HG03103 (cell line): ENCODE measurements at regions not wholly inside any gene's neighbourhood (a gene's known extent, or its start where the extent isn't known, plus 50 kb on each side); places are given as distances from the start of the nearest gene placed in this dataset.
"Not testable (repeated sequence)": the region's sequence is repeated elsewhere in the genome, so short reads cannot be mapped to it uniquely, and the experiment has no call there.

Source experiments
- ATAC-seq: cut with Tn5 transposase; IDR thresholded peaks from one replicate; pipeline ENCODE4 v1.9.1; 2021; ENCODE audit warnings: low read depth; ENCODE audit not compliant: unreplicated experiment

DNA sequence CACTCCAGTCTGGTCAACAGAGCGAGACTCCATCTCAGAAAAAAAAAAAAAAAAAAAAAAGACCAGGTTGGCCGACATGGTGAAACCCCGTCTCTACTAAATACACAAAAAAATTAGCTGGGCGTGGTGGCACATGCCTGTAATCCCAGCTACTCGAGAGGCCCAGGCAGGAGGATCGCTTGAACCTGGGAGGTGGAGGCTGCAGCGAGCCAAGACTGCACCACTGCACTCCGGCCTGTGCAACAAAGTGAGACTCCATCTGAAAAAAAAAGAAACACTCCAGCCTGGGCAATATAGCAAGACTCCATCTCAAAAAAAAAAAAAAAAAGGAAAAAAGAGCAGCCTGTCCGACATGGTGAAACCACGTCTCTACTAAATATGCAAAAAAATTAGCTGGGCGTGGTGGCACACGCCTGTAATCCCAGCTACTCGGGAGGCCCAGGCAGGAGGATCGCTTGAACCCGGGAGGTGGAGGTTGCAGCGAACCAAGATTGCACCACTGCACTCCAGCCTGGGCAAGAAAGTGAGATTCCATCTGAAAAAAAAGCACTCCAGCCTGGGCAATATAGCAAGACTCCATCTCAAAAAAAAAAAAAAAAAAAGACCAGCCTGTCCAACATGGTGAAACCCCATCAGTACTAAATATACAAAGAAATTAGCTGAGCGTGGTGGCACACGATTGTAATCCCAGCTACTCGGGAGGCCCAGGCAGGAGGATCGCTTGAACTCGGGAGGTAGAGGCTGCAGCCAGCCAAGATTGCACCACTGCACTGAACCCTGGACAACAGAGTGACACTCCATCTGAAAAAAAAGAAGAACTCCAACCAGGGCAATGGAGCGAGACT is 343.3 kb upstream of the PLGLB2 start:
- not testable (repeated sequence) for ATAC-seq

DNA sequence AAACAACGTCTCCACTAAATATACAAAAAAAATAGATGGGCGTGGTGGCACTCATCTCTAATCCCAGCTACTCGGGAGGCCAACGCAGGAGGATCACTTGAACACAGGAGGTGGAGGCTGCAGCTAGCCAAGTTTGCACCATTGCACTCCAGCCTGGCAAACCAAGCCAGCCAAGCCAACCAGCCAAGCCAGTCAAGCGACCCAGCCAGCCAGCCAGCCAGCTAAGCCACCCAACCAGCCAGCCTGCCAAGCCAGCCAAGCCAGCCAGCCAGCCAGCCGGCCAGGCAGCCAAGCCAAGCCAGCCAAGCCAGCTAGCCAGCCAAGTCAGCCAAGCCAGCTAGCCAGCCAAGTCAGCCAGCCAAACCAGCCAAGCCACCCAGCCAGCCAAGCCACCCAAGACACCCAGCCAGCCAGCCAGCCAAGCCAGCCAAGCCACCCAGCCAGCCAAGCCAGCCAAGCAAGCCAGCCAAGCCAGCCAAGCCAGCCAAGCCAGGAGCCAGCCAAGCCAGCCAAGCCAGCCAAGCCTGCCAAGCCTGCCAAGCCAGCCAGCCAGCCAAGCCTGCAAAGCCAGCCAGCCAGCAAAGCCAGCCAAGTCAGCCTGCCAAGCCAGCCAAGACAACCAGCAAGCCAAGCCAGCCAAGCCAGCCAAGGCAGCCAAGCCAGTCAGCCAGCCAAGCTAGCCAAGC is 342.2 kb upstream of the PLGLB2 start:
- ATAC-seq, result not testable (repeated sequence)

DNA sequence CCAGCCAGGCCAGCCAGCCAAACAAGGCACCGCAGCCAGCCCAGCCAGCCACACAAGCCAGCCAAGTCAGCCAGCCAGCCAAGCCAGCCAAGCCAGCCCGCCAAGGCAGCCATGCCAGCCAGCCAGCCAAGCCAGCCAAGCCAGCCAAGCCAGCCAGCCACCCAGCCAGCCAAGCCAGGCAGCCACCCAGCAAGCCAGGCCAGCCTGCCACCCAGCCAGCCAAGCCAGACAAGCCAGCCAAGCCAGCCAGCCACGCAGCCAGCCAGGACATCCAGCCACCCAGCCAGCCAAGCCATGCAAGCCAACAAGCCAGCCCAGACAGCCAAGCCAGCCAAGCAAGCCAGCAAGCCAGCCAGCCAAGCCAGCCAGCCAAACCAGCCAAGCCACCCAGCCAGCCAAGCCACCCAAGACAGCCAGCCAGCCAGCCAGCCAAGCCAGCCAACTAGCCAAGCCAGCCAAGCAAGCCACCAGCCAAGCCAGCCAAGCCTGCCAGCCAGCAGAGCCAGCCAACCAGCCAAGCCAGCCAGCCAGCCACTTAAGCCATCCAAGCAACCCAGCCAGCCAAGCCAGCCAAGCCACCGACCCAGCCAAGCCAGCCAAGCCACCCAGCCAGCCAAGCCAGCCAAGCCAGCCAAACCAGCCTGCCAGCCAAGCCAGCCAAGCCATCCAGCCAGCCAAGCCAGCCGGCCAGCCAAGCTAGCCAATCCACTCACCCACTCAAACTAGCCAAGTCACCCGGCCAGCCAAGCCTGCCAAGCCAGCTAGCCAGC is 341.3 kb upstream of the PLGLB2 start:
- ATAC-seq, result not testable (repeated sequence)

DNA sequence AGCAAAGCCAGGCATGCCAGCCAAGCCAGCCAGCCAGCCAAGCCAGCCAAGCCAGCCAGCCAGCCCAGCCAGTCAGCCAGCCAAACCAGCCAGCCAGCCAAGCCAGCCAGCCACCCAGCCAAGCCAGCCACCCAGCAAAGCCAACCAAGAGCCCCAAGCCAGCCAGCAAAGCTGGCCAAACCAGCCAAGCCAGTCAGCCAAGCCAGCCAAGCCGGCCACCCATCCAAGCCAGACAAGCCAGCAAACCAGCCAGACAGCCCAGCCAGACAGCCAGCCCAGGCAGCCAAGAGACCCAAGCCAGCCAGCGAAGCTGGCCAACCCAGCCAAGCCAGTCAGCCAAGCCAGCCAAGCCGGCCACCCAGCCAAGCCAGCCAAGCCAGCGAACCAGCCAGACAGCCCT is 338.3 kb upstream of the PLGLB2 start:
- ATAC-seq, result not testable (repeated sequence)

DNA sequence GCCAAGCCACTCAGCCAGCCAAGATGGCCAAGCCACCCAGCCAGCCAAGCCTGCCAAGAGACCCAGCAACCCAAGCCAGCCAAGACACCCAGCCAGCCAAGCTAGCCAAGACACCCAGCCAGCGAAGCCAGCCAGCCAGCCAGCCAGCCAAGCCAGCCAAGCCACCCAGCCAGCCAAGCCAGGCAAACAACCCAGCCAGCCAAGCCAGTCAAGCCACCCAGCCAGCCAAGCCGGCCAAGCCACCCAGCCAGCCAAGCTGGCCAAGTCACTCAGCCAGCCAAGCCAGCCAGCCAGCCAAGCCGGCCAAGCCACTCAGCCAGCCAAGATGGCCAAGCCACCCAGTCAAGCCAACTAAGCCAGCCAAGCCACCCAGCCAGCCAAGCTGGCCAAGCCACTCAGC is 337.5 kb upstream of the PLGLB2 start:
- ATAC-seq, result not testable (repeated sequence)

DNA sequence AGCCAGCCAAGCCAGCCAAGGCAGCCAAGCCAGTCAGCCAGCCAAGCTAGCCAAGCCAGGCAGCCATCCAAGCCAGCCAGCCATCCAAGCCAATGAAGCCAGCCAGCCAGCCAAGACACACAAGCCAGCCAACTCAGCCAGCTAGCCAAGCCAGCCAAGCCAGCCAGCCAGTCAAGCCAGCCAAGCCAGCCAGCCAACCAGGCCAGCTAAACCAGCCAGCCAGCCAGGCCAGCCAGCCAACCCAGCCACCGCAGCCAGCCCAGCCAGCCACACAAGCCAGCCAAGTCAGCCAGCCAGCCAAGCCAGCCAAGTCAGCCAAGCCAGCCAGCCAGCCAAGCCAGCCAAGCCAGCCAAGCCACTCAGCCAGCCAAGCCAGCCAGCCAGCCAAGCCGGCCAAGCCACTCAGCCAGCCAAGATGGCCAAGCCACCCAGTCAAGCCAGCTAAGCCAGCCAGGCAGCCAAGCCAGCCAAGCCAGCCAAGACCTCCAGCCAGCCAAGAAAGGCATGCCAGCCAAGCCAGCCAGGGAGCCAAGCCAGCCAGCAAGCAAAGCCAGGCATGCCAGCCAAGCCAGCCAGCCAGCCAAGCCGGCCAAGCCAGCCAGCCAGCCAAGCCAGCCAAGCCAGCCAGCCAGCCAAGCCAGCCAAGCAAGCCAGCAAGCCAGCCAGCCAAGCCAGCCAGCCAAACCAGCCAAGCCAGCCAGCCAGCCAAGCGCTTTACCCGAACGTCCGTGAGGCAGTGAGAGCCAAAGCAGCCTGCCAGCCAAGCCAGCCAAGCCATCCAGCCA is 335.7 kb upstream of the PLGLB2 start:
- ATAC-seq, result not testable (repeated sequence)

DNA sequence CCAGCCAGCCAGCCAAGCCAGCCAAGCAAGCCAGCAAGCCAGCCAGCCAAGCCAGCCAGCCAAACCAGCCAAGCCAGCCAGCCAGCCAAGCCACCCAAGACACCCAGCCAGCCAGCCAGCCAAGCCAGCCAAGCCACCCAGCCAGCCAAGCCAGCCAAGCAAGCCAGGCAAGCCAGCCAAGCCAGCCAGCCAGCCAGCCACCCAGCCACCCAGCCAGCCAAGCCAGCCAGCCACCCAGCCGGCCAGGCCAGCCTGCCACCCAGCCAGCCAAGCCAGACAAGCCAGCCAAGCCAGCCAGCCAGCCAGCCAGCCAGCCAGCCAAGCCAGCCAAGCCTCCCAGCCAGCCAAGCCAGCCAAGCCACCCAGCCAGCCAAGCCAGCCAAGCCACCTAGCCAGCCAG is 333.6 kb upstream of the PLGLB2 start:
- ATAC-seq, result not testable (repeated sequence)

DNA sequence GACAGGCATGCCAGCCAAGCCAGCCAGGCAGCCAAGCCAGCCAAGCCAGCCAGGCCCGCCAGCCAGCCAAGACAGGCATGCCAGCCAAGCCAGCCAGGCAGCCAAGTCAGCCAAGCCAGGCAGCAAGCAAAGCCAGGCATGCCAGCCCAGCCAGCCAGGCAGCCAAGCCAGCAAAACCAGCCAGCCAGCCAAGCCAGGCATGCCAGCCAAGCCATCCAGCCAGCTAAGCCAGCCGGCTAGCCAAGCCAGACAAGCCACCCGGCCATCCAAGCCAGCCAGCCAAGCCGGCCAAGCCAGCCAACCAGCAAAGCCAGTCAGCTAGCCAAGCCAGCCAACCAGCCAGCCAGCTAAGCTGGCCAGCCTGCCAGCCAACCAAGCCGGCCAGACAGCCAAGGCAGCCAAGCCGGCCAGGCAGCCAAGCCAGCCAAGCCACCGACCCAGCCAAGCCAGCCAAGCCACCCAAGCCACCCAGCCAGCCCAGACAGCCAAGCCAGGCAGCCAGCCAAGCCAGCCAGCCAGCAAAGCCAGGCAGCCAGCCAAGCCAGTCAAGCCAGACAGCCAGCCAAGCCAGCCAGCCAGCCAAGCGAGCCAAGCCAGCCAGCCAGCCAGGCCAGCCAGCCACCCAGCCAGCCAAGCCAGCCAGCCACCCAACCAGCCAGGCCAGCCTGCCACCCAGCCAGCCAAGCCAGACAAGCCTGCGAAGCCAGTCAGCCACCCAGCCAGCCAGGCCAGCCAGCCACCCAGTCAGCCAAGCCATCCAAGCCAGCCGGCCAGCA is 332.9 kb upstream of the PLGLB2 start:
- ATAC-seq, result not testable (repeated sequence)

DNA sequence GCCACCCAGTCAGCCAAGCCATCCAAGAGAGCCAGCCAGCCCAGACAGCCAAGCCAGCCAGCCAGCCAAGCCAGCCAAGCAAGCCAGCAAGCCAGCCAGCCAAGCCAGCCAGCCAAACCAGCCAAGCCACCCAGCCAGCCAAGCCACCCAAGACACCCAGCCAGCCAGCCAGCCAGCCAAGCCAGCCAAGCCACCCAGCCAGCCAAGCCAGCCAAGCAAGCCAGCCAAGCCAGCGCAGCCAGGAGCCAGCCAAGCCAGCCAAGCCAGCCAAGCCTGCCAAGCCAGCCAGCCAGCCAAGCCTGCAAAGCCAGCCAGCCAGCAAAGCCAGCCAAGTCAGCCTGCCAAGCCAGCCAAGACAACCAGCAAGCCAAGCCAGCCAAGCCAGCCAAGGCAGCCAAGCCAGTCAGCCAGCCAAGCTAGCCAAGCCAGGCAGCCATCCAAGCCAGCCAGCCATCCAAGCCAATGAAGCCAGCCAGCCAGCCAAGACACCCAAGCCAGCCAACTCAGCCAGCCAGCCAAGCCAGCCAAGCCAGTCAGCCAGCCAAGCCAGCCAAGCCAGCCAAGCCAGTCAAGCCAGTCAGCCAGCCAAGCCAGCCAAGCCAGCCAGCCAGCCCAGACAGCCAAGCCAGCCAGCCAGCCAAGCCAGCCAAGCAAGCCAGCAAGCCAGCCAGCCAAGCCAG is 332.2 kb upstream of the PLGLB2 start:
- ATAC-seq, result not testable (repeated sequence)

DNA sequence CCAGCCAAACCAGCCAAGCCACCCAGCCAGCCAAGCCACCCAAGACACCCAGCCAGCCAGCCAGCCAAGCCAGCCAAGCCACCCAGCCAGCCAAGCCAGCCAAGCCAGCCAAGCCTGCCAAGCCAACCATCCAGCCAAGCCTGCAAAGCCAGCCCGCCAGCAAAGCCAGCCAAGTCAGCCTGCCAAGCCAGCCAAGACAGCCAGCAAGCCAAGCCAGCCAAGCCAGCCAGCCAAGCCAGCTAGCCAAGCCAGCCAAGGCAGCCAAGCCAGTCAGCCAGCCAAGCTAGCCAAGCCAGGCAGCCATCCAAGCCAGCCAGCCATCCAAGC is 331.7 kb upstream of the PLGLB2 start:
- ATAC-seq, result not testable (repeated sequence)

DNA sequence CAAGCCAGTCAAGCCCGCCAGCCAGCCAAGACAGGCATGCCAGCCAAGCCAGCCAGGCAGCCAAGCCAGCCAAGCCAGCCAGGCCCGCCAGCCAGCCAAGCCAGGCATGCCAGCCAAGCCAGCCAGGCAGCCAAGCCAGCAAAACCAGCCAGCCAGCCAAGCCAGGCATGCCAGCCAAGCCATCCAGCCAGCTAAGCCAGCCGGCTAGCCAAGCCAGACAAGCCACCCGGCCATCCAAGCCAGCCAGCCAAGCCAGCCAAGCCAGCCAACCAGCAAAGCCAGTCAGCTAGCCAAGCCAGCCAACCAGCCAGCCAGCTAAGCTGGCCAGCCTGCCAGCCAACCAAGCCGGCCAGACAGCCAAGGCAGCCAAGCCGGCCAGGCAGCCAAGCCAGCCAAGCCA is 330.7 kb upstream of the PLGLB2 start:
- ATAC-seq, result not testable (repeated sequence)

DNA sequence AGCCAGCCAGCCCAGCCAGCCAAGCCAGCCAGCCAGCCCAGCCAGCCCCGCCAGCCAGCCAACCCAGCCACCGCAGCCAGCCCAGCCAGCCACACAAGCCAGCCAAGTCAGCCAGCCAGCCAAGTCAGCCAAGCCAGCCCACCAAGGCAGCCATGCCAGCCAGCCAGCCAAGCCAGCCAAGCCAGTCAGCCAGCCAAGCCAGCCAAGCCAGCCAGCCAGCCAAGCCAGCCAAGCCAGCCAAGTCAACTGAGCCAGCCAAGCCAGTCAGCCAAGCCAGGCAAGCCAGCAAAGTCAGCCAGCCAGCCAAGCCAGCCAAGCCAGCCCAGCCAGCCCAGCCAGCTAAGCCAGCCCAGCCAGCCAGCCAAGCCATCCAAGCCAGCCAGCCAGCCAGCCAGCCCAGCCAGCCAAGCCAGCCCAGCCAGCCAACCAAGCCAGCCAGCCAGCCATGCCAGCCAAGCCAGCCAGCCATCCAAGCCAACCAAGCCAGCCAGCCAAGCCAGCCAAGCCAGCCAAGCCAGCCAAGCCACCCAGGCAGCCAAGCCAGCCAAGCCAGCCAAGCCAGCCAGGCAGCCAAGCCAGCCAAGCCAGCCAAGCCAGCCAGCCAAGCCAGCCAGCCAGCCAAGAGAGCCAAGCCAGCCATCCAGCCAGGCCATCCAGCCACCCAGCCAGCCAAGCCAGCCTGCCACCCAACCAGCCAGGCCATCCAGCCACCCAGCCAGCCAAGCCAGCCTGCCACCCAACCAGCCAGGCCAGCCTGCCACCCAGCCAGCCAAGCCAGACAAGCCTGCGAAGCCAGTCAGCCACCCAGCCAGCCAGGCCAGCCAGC is 329.9 kb upstream of the PLGLB2 start:
- ATAC-seq, result not testable (repeated sequence)

DNA sequence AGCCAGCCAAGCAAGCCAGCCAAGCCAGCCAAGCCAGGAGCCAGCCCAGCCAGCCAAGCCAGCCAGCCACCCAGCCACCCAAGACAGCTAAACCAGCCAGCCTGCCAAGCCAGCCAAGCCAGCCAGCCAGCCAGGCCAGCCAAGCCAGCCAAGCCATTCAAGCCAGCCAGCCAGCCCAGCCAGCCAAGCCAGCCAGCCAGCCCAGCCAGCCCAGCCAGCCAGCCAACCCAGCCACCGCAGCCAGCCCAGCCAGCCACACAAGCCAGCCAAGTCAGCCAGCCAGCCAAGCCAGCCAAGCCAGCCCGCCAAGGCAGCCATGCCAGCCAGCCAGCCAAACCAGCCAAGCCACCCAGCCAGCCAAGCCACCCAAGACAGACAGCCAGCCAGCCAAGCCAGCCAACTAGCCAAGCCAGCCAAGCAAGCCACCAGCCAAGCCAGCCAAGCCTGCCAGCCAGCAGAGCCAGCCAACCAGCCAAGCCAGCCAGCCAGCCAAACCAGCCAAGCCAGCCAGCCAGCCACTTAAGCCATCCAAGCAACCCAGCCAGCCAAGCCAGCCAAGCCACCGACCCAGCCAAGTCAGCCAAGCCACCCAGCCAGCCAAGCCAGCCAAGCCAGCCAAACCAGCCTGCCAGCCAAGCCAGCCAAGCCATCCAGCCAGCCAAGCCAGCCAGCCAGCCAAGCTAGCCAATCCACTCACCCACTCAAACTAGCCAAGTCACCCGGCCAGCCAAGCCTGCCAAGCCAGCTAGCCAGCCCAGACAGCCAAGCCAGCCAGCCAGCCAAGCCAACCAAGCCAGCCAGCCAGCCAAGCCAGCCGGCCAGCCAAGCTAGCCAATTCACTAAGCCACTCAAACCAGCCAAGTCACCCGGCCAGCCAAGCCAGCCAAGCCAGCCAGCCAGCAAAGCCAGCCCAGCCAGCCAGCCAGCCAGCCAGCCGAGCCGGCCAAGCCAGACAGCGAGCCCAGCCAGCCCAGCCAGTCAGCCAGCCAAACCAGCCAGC is 328.8 kb upstream of the PLGLB2 start:
- not testable (repeated sequence) for ATAC-seq

DNA sequence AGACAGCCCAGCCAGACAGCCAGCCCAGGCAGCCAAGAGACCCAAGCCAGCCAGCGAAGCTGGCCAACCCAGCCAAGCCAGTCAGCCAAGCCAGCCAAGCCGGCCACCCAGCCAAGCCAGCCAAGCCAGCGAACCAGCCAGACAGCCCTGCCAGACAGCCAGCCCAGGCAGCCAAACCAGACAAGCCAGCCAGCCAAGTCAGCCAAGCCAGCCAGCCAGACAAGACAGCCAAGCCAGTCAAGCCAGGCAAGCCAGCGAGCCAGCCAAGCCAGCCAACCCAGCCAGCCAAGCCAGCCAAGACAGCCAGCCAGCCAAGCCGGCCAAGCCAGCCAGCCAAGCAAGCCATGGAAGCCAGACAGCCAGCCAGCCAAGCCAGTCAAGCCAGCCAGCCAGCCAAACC is 327.9 kb upstream of the PLGLB2 start:
- not testable (repeated sequence) for ATAC-seq

DNA sequence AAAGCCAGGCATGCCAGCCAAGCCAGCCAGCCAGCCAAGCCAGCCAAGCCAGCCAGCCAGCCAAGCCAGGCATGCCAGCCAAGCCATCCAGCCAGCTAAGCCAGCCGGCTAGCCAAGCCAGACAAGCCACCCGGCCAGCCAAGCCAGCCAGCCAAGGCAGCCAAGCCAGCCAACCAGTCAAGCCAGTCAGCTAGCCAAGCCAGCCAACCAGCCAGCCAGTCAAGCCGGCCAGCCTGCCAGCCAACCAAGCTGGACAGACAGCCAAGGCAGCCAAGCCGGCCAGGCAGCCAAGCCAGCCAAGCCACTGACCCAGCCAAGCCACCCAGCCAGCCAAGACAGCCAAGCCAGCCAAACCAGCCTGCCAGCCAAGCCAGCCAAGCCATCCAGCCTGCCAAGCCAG is 326.9 kb upstream of the PLGLB2 start:
- ATAC-seq, result not testable (repeated sequence)

DNA sequence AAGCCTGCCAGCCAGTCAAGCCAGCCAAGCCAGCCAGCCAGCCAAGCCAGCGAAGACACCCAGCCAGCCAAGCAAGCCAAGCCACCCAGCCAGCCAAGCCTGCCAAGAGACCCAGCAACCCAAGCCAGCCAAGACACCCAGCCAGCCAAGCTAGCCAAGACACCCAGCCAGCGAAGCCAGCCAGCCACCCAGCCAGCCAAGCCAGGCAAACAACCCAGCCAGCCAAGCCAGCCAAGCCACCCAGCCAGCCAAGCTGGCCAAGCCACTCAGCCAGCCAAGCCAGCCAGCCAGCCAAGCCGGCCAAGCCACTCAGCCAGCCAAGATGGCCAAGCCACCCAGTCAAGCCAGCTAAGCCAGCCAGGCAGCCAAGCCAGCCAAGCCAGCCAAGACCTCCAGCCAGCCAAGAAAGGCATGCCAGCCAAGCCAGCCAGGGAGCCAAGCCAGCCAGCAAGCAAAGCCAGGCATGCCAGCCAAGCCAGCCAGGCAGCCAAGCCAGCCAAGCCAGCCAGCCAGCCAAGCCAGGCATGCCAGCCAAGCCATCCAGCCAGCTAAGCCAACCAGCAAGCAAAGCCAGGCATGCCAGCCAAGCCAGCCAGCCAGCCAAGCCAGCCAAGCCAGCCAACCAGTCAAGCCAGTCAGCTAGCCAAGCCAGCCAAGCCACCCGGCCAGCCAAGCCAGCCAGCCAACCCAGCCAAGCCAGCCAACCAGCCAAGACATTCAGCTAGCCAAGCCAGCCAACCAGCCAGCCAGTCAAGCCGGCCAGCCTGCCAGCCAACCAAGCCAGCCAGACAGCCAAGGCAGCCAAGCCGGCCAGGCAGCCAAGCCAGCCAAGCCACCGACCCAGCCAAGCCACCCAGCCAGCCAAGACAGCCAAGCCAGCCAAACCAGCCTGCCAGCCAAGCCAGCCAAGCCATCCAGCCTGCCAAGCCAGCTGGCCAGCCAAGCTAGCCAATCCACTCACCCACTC is 323.8 kb upstream of the PLGLB2 start:
- ATAC-seq, result not testable (repeated sequence)
